GM21576 (cell line): ENCODE measurements at regions not wholly inside any gene's neighbourhood (a gene's known extent, or its start where the extent isn't known, plus 50 kb on each side); places are given as distances from the start of the nearest gene placed in this dataset.

Source experiments
- ATAC-seq: cut with Tn5 transposase; IDR thresholded peaks from one replicate; pipeline ENCODE4 v1.9.1; 2021; ENCODE audit warnings: mild to moderate bottlenecking, moderate library complexity; ENCODE audit not compliant: unreplicated experiment

DNA sequence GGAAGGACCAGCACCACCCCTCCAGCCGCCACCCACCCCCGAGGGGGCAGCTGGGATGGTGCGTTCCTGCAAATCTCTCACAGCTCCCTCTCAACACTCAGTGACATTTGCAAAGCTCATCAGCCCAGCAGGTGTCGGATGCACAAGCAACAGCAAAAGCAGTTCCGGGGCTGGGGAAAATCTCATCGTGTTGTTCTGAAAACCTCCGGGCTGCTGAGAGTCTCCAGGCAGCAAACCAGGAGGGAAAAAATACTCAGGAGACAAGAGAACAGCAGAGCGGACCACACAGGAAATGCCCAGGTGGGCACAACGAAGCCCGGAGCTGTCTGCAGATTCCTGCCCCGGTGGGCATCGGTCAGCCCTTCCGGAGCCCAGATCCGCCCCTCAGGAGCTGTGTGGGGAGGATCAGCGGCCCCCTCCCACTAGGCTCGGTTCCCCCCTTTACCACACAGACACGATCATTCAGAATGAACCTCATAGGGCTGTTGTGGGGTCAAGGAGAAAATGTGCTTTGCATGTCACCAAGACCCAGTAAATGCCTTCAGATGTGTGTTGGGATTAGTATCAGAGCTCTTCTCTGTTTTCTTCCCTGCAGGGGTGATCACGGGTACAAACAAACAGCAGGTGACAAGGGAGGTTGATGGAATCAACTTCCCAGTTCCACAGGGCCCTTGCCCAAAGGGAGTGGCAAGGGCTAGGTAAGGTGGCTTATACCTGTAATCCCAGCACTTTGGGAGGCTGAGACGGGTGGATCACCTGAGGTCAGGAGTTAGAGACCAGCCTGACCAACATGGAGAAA lies 127.0 kb upstream of the TIAM1 start:
- ATAC-seq = no peak

DNA sequence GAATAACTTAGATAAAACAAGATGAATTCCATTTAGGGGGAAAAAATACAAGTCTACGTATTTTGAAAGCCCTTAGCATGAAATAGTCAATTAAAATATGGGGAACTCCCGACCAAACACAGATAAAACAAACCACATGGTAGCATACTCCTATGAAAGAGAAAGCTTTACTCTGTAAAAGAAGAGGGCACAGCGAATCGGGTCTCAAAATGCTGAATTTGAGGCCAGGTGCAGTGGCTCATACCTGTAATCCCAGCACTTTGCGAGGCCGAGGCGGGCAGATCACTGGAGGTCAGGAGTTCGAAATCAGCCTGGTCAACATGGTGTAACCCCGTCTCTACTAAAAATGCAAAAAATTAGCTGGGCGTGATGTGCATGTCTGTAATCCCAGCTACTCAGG lies 116.9 kb upstream of the TIAM1 start:
- no peak for ATAC-seq

DNA sequence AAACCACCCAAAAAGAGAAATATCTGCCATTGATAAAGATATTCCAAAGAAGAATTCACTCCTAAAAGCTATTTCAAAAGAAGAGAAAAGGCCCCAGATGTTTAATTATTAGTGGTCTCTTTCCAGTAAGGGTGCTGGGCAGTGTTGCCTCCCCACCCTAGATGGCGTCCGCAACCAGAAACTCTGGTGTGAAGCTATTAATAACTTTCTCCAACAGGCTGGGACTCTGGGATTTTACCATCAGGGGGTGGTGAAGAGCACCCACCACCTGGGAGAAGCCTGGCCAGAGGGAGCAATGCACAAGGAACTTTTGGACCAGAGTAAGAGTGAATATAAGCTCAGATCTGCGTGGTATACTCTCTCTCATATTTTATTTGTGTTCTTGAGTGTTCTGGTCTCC lies 115.4 kb upstream of the TIAM1 start:
- no peak for ATAC-seq

DNA sequence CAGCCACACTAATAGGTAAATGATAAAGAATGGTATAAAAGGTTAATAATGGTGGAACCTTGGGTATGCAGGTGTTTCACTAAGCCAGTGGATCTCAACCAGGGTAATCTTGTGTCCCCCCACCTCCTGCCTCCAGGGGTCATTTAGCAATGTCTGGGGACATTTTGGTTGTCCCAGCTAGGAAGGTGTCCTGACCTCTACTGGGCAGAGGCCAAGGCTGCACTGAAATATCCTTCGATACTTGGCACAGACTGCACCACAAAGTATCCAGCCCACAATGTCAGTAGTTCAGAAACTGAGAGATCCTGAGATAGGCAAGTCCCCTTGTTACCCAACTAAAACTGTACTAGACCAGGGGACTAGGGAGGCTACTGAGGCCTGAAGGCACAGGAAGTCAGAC lies 113.6 kb upstream of the TIAM1 start:
- no peak for ATAC-seq

DNA sequence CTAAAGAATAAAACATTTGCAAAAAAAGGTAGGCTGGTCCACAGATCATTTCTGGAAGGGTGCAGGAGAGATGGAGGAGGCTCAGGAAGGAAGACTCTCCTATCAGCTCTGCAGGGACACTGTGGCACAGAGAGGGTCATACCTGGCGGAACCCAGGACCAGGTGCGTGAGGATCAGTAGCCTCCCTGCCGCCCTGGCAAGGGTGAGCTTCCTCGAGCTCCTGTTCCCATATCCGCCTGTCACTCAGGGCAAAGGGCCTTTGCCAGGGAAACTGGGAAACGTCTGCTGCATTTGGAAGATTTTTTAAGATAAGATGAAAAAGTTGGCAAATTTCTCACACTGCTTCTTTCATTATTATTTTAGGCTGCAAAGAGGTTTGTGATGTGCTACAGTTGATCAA lies 112.1 kb upstream of the TIAM1 start:
- ATAC-seq = no peak

DNA sequence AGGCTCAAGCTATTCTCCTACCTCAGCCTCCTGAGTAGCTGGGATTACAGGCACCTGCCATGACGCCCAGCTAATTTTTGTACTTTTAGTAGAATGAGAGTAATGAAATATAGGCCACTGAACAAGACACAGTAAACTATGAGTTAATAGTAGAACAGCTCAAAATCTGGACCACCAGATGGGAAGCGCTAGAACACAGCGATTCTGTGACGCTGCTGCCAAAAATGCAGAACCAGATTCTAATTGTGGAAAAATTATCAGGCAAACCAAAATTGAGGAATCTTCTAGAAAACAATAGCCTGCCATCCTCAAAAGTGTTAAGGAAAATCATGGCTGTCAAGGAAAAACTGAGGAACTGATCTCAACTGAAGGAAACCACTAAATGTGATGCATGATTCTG lies 111.4 kb upstream of the TIAM1 start:
- no peak for ATAC-seq

DNA sequence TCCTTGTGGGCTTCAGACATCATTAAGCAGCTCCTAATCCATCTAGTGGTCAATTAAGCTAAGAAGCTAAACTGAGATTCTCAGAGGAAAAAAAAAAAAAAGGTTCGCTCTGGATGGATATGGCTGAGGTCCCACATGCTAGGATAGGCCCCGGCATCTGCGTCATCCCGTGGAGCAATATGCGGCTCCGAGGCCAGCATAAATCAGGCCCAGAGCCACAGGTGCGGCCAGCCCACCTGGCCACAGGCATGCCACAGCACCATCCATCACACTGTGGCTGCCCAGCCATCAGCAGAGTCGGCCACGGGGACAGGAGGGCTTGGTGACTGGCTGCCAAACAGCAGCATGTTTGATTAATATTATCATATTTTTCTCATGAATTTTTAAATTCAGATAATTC lies 106.9 kb upstream of the TIAM1 start:
- ATAC-seq = no peak

DNA sequence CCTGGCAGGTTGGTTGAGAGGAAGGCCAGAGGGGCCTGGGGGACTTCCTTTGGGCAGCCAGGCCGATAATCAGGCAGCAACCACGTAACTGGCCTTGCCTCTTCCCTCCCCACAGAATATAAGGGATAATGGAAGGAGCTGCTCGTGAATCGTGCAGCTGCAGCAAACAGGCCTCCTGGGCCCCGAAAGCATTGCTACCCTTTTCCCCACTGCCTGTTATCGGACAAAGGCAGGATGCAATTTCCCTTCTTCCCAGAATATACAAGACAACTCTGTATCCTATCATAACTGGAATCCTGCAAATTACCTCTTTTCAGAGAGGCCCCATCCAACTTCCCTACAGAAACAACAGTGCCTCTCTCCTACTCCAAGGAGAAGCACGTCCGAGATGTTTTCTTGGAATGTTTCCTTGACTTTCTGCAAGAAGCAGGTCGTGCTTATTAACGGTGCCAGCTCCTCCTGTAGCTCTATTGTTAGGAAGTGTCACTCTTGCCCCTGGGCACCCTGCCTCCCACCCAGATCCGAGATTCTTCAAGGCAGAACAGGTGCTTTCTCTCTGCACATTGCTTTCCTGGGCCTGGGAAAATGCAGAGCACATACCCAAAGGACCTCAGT lies 106.0 kb upstream of the TIAM1 start:
- no peak for ATAC-seq

DNA sequence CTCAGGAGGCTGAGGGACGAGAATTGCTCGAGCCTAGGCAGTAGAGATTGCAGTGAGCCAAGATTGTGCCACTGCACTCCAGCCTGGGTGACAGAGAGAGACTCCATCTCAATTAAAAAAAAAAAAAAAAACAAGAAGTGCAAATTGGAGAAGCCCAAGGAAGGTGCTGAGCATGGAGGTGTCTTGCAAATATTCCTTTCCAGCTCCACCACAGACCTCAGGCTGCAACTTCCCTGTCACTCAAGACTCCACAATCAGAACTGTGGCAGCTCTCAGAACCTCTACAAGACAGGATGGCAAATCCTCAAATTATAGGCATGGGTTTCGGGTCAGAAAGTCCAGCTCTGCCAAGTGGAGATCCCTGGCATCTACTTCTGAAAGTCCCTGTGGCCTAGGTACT lies 104.4 kb upstream of the TIAM1 start:
- ATAC-seq = no peak

DNA sequence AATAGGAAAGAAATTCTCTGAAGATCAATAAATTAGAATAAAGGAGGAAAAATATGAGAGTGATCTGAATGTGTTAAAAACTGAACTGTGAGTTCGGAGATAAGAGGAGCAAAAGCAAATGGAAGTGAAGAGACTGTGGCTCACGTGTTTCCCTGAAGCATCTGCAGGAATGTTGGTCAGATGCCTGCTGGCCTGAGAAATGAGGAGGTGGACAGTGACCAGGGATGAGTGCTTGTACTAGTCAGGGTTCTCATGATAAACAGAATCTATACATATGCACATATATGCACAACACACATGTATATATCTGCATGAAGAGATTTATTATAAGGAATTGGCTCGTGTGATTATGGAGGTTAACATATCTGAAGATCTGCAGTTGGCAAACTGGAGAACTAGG lies 103.4 kb upstream of the TIAM1 start:
- no peak for ATAC-seq

DNA sequence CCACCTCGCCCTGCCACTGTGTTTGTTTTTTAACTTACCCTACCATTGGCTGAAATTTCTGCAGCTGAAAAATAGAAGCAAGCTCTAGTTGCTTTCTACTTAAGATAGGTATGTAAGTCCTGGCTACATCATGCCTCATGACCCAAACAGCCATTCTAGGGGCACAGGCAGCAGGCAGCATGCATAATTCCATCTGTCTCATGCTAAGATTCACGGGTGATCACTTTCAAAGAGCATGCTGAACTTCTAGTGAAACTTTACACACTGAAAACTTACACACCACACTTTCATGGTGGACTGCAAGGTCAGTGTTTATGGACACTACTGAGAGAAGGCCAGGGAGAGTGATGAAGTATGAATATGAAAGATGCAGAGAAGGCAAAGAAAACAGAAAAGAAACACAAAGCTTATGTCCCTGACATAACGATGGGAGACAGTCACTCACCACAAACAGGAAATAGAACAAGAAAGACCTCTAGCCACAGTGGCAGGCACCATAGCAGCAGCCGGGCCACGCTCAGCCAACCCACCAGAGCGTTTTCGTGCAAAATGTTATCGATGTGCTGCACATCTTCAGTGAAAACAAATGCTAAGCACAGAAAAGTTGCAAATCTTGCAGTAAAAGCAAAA lies 102.3 kb upstream of the TIAM1 start:
- no peak for ATAC-seq

DNA sequence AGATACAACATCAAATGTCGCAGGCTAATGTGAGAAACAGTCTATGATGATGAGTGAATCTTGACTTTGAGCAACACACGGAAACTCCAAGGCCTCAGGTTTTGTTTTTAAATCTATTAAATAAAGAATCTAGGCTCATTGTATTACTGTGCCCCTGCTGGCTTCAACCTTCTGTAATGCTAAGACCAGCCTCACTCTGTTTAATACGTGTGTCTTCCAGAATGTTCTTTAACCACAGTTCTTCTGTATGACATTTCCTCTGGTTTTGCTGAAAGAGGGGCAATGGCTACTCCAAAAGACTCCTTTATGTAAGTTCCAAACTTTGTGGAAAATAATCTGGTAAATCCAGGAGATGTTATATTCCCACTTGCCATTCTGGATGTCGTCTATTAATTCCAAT lies 101.1 kb upstream of the TIAM1 start:
- ATAC-seq = no peak

DNA sequence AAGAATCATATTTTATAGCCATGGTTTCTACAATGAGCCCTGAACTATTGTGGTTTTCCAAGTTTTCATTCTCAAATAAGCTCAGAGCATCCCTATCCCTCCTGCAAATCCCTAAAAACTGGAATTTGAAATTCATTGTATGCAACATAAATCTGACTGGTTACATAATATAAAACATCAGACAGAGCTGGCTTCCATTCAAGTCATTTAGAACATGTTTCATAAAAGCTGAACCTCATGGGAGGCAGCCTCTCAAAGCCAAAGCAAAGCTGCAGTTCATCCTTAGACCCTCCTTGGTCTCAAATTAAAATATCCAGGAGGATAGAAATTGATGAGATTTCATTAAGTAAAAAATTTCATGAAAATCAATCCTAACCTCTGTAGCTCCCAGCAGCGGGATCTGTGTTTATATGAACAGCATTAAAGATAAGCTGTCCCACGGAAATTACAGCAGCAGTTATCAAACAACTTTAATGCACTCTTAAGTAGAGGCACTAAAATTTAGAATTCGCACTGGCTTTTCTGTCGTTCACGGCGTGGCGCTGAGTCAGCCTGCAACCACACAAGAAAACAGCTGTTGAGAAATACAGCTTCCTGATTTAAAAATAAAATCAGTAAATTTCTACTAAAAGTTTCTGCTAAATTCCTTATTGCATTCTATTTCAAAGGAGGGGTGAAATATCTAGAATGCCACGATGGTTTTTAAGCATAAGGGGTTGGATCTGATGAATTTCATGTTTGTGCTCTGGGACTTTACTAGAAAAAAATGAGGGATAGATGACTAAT lies 99.9 kb upstream of the TIAM1 start:
- ATAC-seq = no peak

DNA sequence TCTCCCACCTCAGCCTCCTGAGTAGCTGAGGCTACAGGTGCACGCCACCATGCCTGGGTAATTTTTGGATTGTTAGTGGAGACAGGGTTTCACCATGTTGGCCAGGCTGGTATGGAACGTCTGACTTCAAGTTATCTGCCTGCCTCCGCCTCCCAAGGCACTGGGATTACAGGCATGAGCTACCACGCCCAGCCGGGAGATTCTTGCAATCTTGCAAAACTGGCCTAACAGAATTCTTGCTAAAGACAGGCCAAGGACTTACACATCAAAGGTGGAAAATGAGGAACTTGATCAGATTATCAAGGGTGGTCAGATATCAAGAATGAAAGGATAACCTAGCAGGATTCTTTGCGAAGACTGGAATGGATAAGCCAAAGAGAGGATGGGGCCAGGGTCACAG lies 98.3 kb upstream of the TIAM1 start:
- no peak for ATAC-seq

DNA sequence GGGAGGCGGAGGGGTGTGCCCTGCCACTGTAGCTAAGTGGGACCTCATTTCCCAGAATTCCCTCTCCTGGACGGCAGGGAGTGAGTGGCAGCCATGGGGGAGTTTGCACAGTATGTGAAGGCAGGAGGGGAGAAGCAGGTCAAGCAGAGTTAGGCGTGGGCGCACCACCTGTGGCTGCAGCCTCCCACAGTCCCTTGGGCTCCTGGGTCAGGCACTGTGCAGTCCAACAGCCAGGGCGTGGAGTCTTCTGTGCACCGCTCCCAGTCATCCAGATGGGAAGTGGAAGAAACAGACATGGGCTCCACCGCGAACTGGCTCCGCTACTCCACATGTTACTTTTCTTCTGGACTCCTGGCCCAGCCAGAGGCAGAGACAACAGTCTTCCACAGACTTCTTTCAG lies 85.4 kb upstream of the TIAM1 start:
- ATAC-seq = no peak

DNA sequence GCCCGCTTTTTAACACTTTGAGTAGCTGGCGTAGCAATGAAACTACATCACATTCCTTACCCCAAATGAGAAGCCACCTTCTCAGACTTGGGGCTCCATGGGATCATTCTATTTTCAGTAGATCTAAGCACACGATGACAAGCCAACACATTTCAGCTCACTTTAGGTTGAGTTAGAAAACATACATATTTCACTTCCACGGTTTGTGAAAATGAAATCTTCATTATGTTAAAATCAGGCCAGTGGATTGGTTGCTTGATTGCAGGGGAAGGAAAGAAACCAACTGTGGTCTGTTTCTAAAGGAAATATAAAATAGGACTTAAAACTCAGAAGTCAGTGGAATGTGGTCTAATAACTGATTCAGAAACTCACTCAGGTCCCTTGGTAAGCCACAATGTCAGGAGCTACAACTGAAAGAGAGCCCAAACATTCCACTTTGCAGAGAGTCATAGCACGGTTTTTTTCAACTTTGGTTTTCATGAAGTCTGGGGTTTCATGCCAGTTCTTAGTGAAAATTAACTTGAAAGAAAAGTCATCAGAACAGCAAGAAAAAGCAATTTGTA lies 82.3 kb upstream of the TIAM1 start:
- ATAC-seq = no peak

DNA sequence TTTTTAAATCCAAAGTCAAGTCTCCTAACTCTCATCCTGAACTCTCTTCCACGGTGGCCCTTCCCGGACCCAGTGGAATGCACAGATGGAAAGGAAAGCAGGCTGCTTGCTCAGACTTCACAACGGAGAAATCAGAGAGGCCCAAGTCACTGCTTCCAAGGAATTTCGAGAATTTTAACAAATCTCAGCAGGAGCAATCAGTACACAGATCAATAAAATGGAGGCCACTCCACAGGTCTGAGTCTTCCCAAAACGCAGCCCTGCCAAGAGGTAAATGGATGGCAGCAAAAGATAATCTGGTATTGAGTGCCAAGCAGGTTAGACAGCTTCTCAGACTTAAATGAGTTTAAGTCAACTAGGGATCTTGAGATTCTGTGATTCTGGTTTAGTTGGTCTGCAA lies 81.1 kb upstream of the TIAM1 start:
- ATAC-seq = no peak

DNA sequence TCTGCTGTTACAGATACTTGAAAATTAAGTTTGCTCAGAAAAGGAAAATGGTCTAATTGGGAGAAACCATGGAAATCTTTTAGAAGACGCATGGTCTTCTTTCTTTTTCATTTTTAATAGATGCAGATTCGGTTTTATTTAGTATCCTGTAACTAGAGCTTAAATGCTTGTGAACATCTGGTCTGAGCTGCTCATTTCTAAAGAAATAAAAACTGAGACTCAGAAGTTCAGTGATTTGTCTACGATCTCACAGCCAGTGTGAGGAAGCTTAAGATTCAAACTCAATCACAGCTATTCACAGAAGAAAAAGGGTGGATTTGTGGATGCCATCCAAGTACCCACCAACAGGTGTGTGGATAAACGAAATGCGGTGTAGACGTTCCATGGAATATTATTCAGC lies 80.0 kb upstream of the TIAM1 start:
- ATAC-seq = no peak

DNA sequence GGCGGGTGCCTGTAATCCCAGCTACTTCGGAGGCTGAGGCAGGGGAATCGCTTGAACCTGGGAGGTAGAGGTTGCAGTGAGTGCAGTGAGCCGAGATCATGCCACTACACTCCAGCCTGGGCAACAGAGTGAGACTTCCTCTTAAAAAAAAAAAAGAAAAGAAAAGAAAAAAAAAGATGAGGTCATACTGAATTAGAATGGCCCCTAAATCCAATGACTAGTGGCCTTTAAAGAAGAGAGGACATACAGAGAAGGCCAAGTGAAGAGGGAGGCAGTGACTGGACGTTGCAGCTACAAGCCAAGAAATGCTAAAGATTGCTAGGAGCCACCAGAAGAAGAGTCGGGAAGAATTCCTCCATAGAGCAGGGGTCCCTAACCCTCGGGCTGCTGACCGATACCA lies 76.9 kb upstream of the TIAM1 start:
- no peak for ATAC-seq

DNA sequence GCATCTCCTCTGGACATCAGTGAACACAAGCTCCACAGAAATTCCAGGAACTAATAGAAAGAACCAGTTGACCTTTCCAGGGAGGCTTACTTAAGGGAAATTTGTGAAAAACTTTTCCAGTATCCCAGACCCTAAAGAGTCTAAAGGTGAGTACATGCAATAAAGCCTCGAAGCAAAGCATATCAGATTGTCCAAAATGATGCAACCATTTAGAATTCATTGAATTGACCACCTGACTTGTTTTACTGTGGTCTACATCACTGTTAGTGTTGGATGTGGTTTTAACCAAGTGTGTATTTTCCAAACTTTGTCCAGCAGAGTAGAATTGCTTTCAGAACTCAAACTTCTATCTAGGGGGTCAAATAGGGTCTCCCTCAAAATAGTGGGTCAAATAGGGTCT lies 76.3 kb upstream of the TIAM1 start:
- ATAC-seq = no peak

DNA sequence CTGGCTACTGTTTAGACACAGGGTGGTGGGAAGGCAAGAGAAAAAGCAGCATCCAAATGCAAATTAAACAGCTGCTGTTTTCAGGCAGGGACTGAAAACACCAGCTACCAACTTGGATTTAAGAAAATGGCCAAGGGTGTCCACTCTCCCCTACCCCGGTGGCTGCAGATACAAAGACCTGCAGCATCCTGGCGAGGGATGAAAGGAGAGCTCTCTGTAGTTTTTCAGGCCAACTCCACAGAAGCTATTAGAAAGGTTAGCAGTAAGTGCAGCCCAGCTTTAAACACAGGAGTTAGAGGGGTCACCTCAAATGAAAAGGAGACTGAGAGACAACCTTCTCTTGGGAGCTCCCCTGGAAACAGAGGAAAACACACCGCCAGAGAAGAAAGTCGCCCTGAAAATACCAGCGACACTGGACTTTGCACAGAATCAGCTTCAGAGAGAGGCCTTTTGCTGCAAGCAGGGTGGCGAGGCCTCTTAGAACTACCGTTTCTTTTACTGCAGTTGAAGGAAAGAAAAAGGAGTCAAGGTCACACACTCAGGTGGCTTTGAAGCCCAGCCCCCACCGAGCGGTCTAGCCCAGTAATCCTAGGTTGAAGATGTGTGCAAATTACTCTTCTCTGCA lies 74.4 kb upstream of the TIAM1 start:
- ATAC-seq = no peak
